B cell (primary cell): ENCODE measurements at regions not wholly inside any gene's neighbourhood (a gene's known extent, or its start where the extent isn't known, plus 50 kb on each side); places are given as distances from the start of the nearest gene placed in this dataset.

ENCODE experiments used
- CTCF ChIP-seq: fragments of 200-600 bp; IDR thresholded peaks from one replicate; pipeline ENCODE4 v1.8.0; 2022; ENCODE audit warnings: antibody characterized with exemption, mild to moderate bottlenecking
- EZH2 ChIP-seq: IDR thresholded peaks from 2 replicates; pipeline ENCODE4 v1.6.1; 2012; ENCODE audit warnings: borderline replicate concordance, low read depth, mild to moderate bottlenecking, moderate library complexity, low read length; ENCODE audit not compliant: insufficient read depth, poor library complexity, severe bottlenecking

- TF ChIP-seq CTCF (no peak), EZH2 (no peak)
Measured at GRCh38 chr6:155779456-155779855, 323.8 kb upstream of the NOX3 start.
